Chondrocyte (in vitro differentiated cells): ENCODE measurements at regions not wholly inside any gene's neighbourhood (a gene's known extent, or its start where the extent isn't known, plus 50 kb on each side); places are given as distances from the start of the nearest gene placed in this dataset.

ENCODE experiments used
- DNase-seq: peaks from one replicate; pipeline ENCODE4 v3.0.0; 2021; ENCODE audit warnings: mixed read lengths, low spot score
- H3K27ac Mint-ChIP-seq: one replicate; pipeline ENCODE4 v1.8.0; 2021; ENCODE audit warnings: mild to moderate bottlenecking, moderate library complexity, mixed read lengths; ENCODE audit not compliant: unreplicated experiment
- H3K27me3 Mint-ChIP-seq: 2 replicates; pipeline ENCODE4 v1.8.0; 2021; ENCODE audit warnings: low read depth, mixed read lengths
- H3K36me3 Mint-ChIP-seq: 2 replicates; pipeline ENCODE4 v1.8.0; 2021; ENCODE audit warnings: low read depth, mixed read lengths
- H3K4me1 Mint-ChIP-seq: 2 replicates; pipeline ENCODE4 v1.8.0; 2021; ENCODE audit warnings: low read depth, mild to moderate bottlenecking, mixed read lengths
- H3K4me3 Mint-ChIP-seq: one replicate; pipeline ENCODE4 v1.8.0; 2021; ENCODE audit warnings: mild to moderate bottlenecking, moderate library complexity, mixed read lengths; ENCODE audit not compliant: unreplicated experiment
- H3K9me3 Mint-ChIP-seq: 2 replicates; pipeline ENCODE4 v1.8.0; 2021; ENCODE audit warnings: low read depth, mixed read lengths
- CTCF ChIP-seq: fragments of 200-600 bp; sonication (generic); IDR thresholded peaks from 2 replicates; pipeline ENCODE4 v1.5.0; 2021; ENCODE audit warnings: antibody characterized with exemption, mild to moderate bottlenecking, moderate library complexity

GRCh38 chr6:147756891-147757290, 248.4 kb downstream of the SAMD5 start:
- H3K27me3 Mint-ChIP-seq: no peaks in the 10 kb centered on the region
- peaks cover 9% of the 10 kb centered on the region for H3K9me3 Mint-ChIP-seq
- no peaks in the 10 kb centered on the region for H3K36me3 Mint-ChIP-seq
- no peak for TF ChIP-seq CTCF
- H3K4me3 Mint-ChIP-seq: no peak overlapping the region
- peaks cover 14% of the 10 kb centered on the region for H3K4me1 Mint-ChIP-seq
- H3K27ac Mint-ChIP-seq: no peak overlapping the region
- no peak for DNase-seq

GRCh38 chr6:147757291-147757690, 248.8 kb downstream of the SAMD5 start:
- DNase-seq: no peak
- Mint-ChIP-seq H3K27ac (no peak overlapping the region), H3K4me1 (peaks cover 14% of the 10 kb centered on the region), H3K4me3 (no peak overlapping the region), H3K36me3 (no peaks in the 10 kb centered on the region), H3K27me3 (no peaks in the 10 kb centered on the region), H3K9me3 (peaks cover 9% of the 10 kb centered on the region)
- TF ChIP-seq CTCF: no peak

- Mint-ChIP-seq H3K27ac (no peak overlapping the region), H3K36me3 (no peaks in the 10 kb centered on the region)
Measured at GRCh38 chr6:147758303-147758702, 249.8 kb downstream of the SAMD5 start.

GRCh38 chr6:147759093-147759492, 250.6 kb downstream of the SAMD5 start:
- H3K36me3 Mint-ChIP-seq: no peaks in the 10 kb centered on the region
- DNase-seq: no peak
- no peak overlapping the region for H3K27ac Mint-ChIP-seq
- no peak overlapping the region for H3K4me3 Mint-ChIP-seq
- no peak for TF ChIP-seq CTCF
- H3K27me3 Mint-ChIP-seq: no peaks in the 10 kb centered on the region
- H3K4me1 Mint-ChIP-seq: no peaks in the 10 kb centered on the region
- peaks cover 9% of the 10 kb centered on the region for H3K9me3 Mint-ChIP-seq

More at GRCh38 chr6:147758303-147758702, 249.8 kb downstream of the SAMD5 start:
- Mint-ChIP-seq H3K9me3 (peaks cover 9% of the 10 kb centered on the region), H3K4me3 (no peak overlapping the region), H3K27me3 (no peaks in the 10 kb centered on the region), H3K4me1 (peaks cover 4% of the 10 kb centered on the region)
- TF ChIP-seq CTCF: no peak
- DNase-seq: no peak

- Mint-ChIP-seq H3K4me3 (no peak overlapping the region), H3K27ac (no peak overlapping the region), H3K4me1 (no peaks in the 10 kb centered on the region), H3K36me3 (no peaks in the 10 kb centered on the region), H3K9me3 (peaks cover 7% of the 10 kb centered on the region), H3K27me3 (no peaks in the 10 kb centered on the region)
- no peak for DNase-seq
- no peak for TF ChIP-seq CTCF
Measured at GRCh38 chr6:147759536-147759935, 251.0 kb downstream of the SAMD5 start.
